ENCODE measurements at regions not wholly inside any gene's neighbourhood (a gene's known extent, or its start where the extent isn't known, plus 50 kb on each side); places are given as distances from the start of the nearest gene placed in this dataset.
"Not testable (repeated sequence)": the region's sequence is repeated elsewhere in the genome, so short reads cannot be mapped to it uniquely, and the experiment has no call there.

- peak overlapping the region; percentile 9 for H3K27ac Mint-ChIP-seq
- peaks cover 10% of the 10 kb centered on the region for H3K9me3 Mint-ChIP-seq
- peaks cover 19% of the 10 kb centered on the region for H3K27me3 Mint-ChIP-seq
- H3K36me3 Mint-ChIP-seq (ENCODE audit: low read depth), result no peaks in the 10 kb centered on the region
- no peak for DNase-seq
- peak overlapping the region; percentile 62 for H3K4me3 Mint-ChIP-seq
- peaks cover 7% of the 10 kb centered on the region for H3K4me1 Mint-ChIP-seq
- intact Hi-C loops (cut with micrococcal nuclease), result no loop called here
Observed at GRCh38 chr20:26207237-26207966, 510.7 kb upstream of the ZNF337 start.

GRCh38 chr20:26205350-26205749 lies 508.7 kb upstream of the ZNF337 start:
- Mint-ChIP-seq H3K27ac (no peak overlapping the region), H3K4me1 (peaks cover 6% of the 10 kb centered on the region), H3K9me3 (peaks cover 15% of the 10 kb centered on the region), H3K36me3 (ENCODE audit: low read depth) (no peaks in the 10 kb centered on the region), H3K27me3 (peaks cover 18% of the 10 kb centered on the region), H3K4me3 (no peak overlapping the region)
- DNase-seq, result no peak
- intact Hi-C loops (cut with micrococcal nuclease), result no loop called here

- H3K4me3 Mint-ChIP-seq; H3K36me3 Mint-ChIP-seq (ENCODE audit: low read depth); DNase-seq; H3K27me3 Mint-ChIP-seq; H3K4me1 Mint-ChIP-seq; intact Hi-C loops (cut with micrococcal nuclease); H3K9me3 Mint-ChIP-seq; H3K27ac Mint-ChIP-seq: not testable (repeated sequence)
Observed at GRCh38 chr20:26201026-26201425, 504.4 kb upstream of the ZNF337 start.

- DNase-seq; intact Hi-C loops (cut with micrococcal nuclease); H3K4me3 Mint-ChIP-seq; H3K36me3 Mint-ChIP-seq (ENCODE audit: low read depth); H3K4me1 Mint-ChIP-seq; H3K27ac Mint-ChIP-seq; H3K9me3 Mint-ChIP-seq; H3K27me3 Mint-ChIP-seq: not testable (repeated sequence)
Observed at GRCh38 chr20:26187329-26187728, 490.7 kb upstream of the ZNF337 start.

GRCh38 chr20:26183720-26184119 lies 487.1 kb upstream of the ZNF337 start:
- intact Hi-C loops (cut with micrococcal nuclease); H3K9me3 Mint-ChIP-seq; H3K4me1 Mint-ChIP-seq; DNase-seq; H3K27ac Mint-ChIP-seq; H3K4me3 Mint-ChIP-seq; H3K36me3 Mint-ChIP-seq (ENCODE audit: low read depth); H3K27me3 Mint-ChIP-seq: not testable (repeated sequence)

GRCh38 chr20:26181364-26181763 lies 484.7 kb upstream of the ZNF337 start:
- H3K4me3 Mint-ChIP-seq; H3K4me1 Mint-ChIP-seq; DNase-seq; H3K9me3 Mint-ChIP-seq; H3K27ac Mint-ChIP-seq; intact Hi-C loops (cut with micrococcal nuclease); H3K36me3 Mint-ChIP-seq (ENCODE audit: low read depth); H3K27me3 Mint-ChIP-seq: not testable (repeated sequence)

- intact Hi-C loops (cut with micrococcal nuclease); H3K4me1 Mint-ChIP-seq; H3K9me3 Mint-ChIP-seq; DNase-seq; H3K4me3 Mint-ChIP-seq; H3K36me3 Mint-ChIP-seq (ENCODE audit: low read depth); H3K27ac Mint-ChIP-seq; H3K27me3 Mint-ChIP-seq: not testable (repeated sequence)
Observed at GRCh38 chr20:26171875-26172274, 475.2 kb upstream of the ZNF337 start.

- Mint-ChIP-seq H3K27me3 (no peaks in the 10 kb centered on the region), H3K36me3 (ENCODE audit: low read depth) (no peaks in the 10 kb centered on the region), H3K27ac (no peak overlapping the region), H3K4me1 (no peaks in the 10 kb centered on the region), H3K9me3 (no peaks in the 10 kb centered on the region), H3K4me3 (no peak overlapping the region)
- no peak for DNase-seq
- intact Hi-C loops (cut with micrococcal nuclease), result no loop called here
Observed at GRCh38 chr20:26169506-26169905, 472.9 kb upstream of the ZNF337 start.

GRCh38 chr20:26167499-26167898 lies 470.8 kb upstream of the ZNF337 start:
- no peaks in the 10 kb centered on the region for H3K36me3 Mint-ChIP-seq (ENCODE audit: low read depth)
- no peaks in the 10 kb centered on the region for H3K9me3 Mint-ChIP-seq
- no peak overlapping the region for H3K4me3 Mint-ChIP-seq
- DNase-seq, result no peak
- no peaks in the 10 kb centered on the region for H3K4me1 Mint-ChIP-seq
- intact Hi-C loops (cut with micrococcal nuclease), result no loop called here
- no peak overlapping the region for H3K27ac Mint-ChIP-seq
- no peaks in the 10 kb centered on the region for H3K27me3 Mint-ChIP-seq

- Mint-ChIP-seq H3K4me3 (no peak overlapping the region), H3K27me3 (no peaks in the 10 kb centered on the region), H3K27ac (no peak overlapping the region), H3K9me3 (no peaks in the 10 kb centered on the region), H3K36me3 (ENCODE audit: low read depth) (no peaks in the 10 kb centered on the region), H3K4me1 (no peaks in the 10 kb centered on the region)
- DNase-seq, result no peak
- intact Hi-C loops (cut with micrococcal nuclease), result no loop called here
Observed at GRCh38 chr20:26163890-26164289, 467.2 kb upstream of the ZNF337 start.

- H3K4me1 Mint-ChIP-seq; H3K4me3 Mint-ChIP-seq; H3K36me3 Mint-ChIP-seq (ENCODE audit: low read depth); DNase-seq; H3K9me3 Mint-ChIP-seq; H3K27ac Mint-ChIP-seq; H3K27me3 Mint-ChIP-seq; intact Hi-C loops (cut with micrococcal nuclease): not testable (repeated sequence)
Observed at GRCh38 chr20:26163151-26163550, 466.5 kb upstream of the ZNF337 start.

- H3K4me3 Mint-ChIP-seq; H3K4me1 Mint-ChIP-seq; H3K9me3 Mint-ChIP-seq; intact Hi-C loops (cut with micrococcal nuclease); DNase-seq; H3K27ac Mint-ChIP-seq; H3K36me3 Mint-ChIP-seq (ENCODE audit: low read depth); H3K27me3 Mint-ChIP-seq: not testable (repeated sequence)
Observed at GRCh38 chr20:26161741-26162140, 465.1 kb upstream of the ZNF337 start.

- H3K9me3 Mint-ChIP-seq; intact Hi-C loops (cut with micrococcal nuclease); H3K4me1 Mint-ChIP-seq; DNase-seq; H3K27me3 Mint-ChIP-seq; H3K27ac Mint-ChIP-seq; H3K36me3 Mint-ChIP-seq (ENCODE audit: low read depth); H3K4me3 Mint-ChIP-seq: not testable (repeated sequence)
Observed at GRCh38 chr20:26160916-26161315, 464.3 kb upstream of the ZNF337 start.

GRCh38 chr20:26154224-26154623 lies 457.6 kb upstream of the ZNF337 start:
- Mint-ChIP-seq H3K27ac (no peak overlapping the region), H3K4me1 (no peaks in the 10 kb centered on the region), H3K4me3 (no peak overlapping the region), H3K9me3 (no peaks in the 10 kb centered on the region), H3K36me3 (ENCODE audit: low read depth) (no peaks in the 10 kb centered on the region), H3K27me3 (no peaks in the 10 kb centered on the region)
- intact Hi-C loops (cut with micrococcal nuclease), result no loop called here
- DNase-seq, result no peak

All from activated CD4-positive, alpha-beta T cell treated with anti-CD3 and anti-CD28 coated beads, Interleukin-2, amount 10 ng/mL, durations not matched to agents 24 days and 14 days (primary cell).